ENCODE measurements at regions not wholly inside any gene's neighbourhood (a gene's known extent, or its start where the extent isn't known, plus 50 kb on each side); places are given as distances from the start of the nearest gene placed in this dataset.
"Not testable (repeated sequence)": the region's sequence is repeated elsewhere in the genome, so short reads cannot be mapped to it uniquely, and the experiment has no call there.

DNA sequence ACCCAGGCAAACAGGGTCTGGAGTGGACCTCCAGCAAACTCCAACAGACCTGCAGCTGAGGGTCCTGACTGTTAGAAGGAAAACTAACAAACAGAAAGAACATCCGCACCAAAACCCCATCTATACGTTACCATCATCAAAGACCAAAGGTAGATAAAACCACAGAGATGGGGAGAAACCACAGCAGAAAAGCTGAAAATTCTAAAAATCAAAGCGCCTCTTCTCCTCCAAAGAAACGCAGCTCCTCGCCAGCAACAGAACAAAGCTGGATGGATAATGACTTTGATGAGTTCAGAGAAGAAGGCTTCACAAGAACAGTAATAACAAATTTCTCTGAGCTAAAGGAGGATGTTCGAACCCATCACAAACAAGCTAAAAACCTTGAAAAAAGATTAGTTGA is 274.9 kb downstream of the IKZF2 start:
- not testable (repeated sequence) for H3K9me3 ChIP-seq (ENCODE audit: control insufficient read depth in 2 of 2, low read length in 2 of 2); H3K4me3 ChIP-seq (ENCODE audit: low read length in 2 of 2); H3K4me1 ChIP-seq (ENCODE audit: control insufficient read depth in 2 of 2, insufficient read depth in 2 of 2, low read length in 2 of 2); H3K36me3 ChIP-seq (ENCODE audit: control insufficient read depth in 2 of 2, insufficient read depth in 2 of 2, low read length in 2 of 2); H3K27ac ChIP-seq (ENCODE audit: low read depth in 2 of 2, low read length in 2 of 2); H3K27me3 ChIP-seq (ENCODE audit: control insufficient read depth in 2 of 2, insufficient read depth in 2 of 2, low read length in 2 of 2); H3K9ac ChIP-seq (ENCODE audit: low read depth in 1 of 2, low read length in 2 of 2)

DNA sequence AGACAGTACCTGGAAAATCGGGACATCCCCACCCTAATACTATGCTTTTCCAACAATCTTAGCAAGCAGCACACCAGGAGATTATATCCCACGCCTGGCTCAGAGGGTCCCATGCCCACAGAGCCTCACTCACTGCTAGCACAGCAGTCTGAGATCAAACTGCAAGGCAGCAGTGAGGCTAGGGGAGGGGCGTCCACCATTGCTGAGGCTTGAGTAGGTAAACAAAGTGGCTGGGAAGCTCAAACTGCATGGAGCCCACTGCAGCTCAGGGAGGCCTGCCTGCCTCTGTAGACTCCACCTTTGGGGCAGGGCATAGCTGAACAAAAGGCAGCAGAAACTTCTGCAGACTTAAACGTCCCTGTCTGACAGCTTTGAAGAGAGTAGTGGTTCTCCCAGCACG is 275.5 kb downstream of the IKZF2 start:
- H3K27ac ChIP-seq (ENCODE audit: low read depth in 2 of 2, low read length in 2 of 2); H3K36me3 ChIP-seq (ENCODE audit: control insufficient read depth in 2 of 2, insufficient read depth in 2 of 2, low read length in 2 of 2); H3K4me3 ChIP-seq (ENCODE audit: low read length in 2 of 2); H3K4me1 ChIP-seq (ENCODE audit: control insufficient read depth in 2 of 2, insufficient read depth in 2 of 2, low read length in 2 of 2); H3K27me3 ChIP-seq (ENCODE audit: control insufficient read depth in 2 of 2, insufficient read depth in 2 of 2, low read length in 2 of 2); H3K9me3 ChIP-seq (ENCODE audit: control insufficient read depth in 2 of 2, low read length in 2 of 2); H3K9ac ChIP-seq (ENCODE audit: low read depth in 1 of 2, low read length in 2 of 2): not testable (repeated sequence)

DNA sequence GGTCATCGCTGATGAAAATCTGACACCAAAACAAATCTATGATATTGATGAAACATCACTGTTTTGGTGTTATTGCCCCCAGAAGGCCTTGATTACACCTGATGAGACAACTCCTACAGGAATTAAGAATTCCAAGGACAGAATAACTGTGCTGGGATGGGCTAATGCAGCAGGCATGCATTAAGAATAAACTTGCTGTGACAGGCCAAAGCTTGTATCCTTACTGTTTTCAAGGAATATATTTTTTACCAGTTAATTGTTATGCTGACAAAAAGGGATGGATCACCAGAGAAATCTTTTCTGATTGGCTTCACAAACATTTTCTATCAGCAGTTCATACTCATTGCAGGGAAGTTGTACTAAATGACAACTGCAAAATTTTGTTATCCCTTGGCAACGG is 278.2 kb downstream of the IKZF2 start:
- no peak overlapping the region for H3K4me3 ChIP-seq (ENCODE audit: low read length in 2 of 2)
- H3K4me1 ChIP-seq (ENCODE audit: control insufficient read depth in 2 of 2, insufficient read depth in 2 of 2, low read length in 2 of 2), result no peaks in the 10 kb centered on the region
- no peak overlapping the region for H3K9ac ChIP-seq (ENCODE audit: low read depth in 1 of 2, low read length in 2 of 2)
- no peak overlapping the region for H3K27ac ChIP-seq (ENCODE audit: low read depth in 2 of 2, low read length in 2 of 2)
- no peaks in the 10 kb centered on the region for H3K9me3 ChIP-seq (ENCODE audit: control insufficient read depth in 2 of 2, low read length in 2 of 2)
- H3K27me3 ChIP-seq (ENCODE audit: control insufficient read depth in 2 of 2, insufficient read depth in 2 of 2, low read length in 2 of 2), result no peaks in the 10 kb centered on the region
- H3K36me3 ChIP-seq (ENCODE audit: control insufficient read depth in 2 of 2, insufficient read depth in 2 of 2, low read length in 2 of 2), result no peaks in the 10 kb centered on the region

DNA sequence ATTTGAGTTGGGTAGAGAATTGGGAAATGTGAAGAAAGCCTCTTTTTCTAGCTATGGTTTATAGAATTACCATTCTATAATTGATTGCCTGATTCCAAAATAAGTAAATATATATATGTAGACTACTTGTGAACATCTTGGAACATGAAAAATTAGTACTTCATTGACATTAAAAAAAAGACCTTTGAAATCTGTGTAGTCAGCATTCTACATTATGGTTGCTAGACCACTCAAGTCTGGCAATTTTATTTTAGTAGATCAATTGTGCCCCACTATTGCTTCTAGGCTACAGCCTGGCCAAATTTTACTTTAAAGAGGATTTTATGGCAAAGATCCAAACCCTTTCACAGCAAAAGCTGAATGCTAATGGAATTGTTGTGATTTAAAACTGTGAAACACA is 279.8 kb downstream of the IKZF2 start:
- Histone ChIP-seq H3K9ac (ENCODE audit: low read depth in 1 of 2, low read length in 2 of 2) (no peak overlapping the region), H3K27me3 (ENCODE audit: control insufficient read depth in 2 of 2, insufficient read depth in 2 of 2, low read length in 2 of 2) (no peaks in the 10 kb centered on the region), H3K9me3 (ENCODE audit: control insufficient read depth in 2 of 2, low read length in 2 of 2) (no peaks in the 10 kb centered on the region), H3K4me1 (ENCODE audit: control insufficient read depth in 2 of 2, insufficient read depth in 2 of 2, low read length in 2 of 2) (no peaks in the 10 kb centered on the region), H3K4me3 (ENCODE audit: low read length in 2 of 2) (no peak overlapping the region), H3K27ac (ENCODE audit: low read depth in 2 of 2, low read length in 2 of 2) (no peak overlapping the region), H3K36me3 (ENCODE audit: control insufficient read depth in 2 of 2, insufficient read depth in 2 of 2, low read length in 2 of 2) (no peaks in the 10 kb centered on the region)

DNA sequence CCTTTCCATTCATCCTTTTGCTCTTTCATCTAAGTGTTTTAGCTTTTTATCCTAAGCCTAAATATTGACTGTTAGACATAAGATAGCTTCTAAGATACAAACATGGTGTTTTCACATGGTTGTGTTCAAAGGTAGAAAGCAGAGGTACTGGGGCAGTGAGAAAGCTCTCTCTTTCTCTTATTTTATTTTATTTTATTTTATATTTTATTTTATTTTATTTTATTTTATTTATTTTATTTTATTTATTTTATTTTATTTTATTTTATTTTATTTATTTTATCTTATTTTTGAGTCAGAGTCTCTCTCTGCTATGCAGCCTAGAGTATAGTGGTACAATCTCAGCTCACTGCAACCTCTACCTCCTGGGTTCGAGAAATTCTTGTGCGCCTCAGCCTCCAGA is 287.2 kb downstream of the IKZF2 start:
- Histone ChIP-seq H3K27ac (ENCODE audit: low read depth in 2 of 2, low read length in 2 of 2) (no peak overlapping the region), H3K4me1 (ENCODE audit: control insufficient read depth in 2 of 2, insufficient read depth in 2 of 2, low read length in 2 of 2) (no peaks in the 10 kb centered on the region), H3K9me3 (ENCODE audit: control insufficient read depth in 2 of 2, low read length in 2 of 2) (peaks cover 4 to 6% of the 10 kb centered on the region in 2 donors), H3K36me3 (ENCODE audit: control insufficient read depth in 2 of 2, insufficient read depth in 2 of 2, low read length in 2 of 2) (no peaks in the 10 kb centered on the region), H3K27me3 (ENCODE audit: control insufficient read depth in 2 of 2, insufficient read depth in 2 of 2, low read length in 2 of 2) (no peaks in the 10 kb centered on the region), H3K4me3 (ENCODE audit: low read length in 2 of 2) (no peak overlapping the region), H3K9ac (ENCODE audit: low read depth in 1 of 2, low read length in 2 of 2) (no peak overlapping the region)

DNA sequence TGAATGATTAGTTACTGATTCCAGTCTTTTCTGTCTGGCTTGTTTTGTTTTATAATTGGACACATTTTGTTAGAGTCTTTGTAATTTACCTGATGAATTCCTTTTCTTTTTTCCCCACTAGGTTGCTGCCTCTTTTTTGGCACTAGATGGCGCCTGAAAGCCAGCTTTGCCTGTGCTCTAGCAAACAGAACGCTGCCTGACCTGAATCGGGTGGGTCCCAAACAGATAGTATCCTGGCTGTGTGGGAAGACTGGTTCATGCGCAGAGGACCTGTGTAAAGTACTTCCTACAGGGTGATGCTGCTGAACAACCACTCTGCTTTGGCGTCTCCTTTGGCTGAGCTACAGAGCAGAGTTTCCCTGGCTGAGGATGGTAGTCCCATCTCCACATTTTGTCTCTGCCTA is 288.2 kb downstream of the IKZF2 start:
- H3K4me1 ChIP-seq (ENCODE audit: control insufficient read depth in 2 of 2, insufficient read depth in 2 of 2, low read length in 2 of 2), result no peaks in the 10 kb centered on the region
- H3K27ac ChIP-seq (ENCODE audit: low read depth in 2 of 2, low read length in 2 of 2), result no peak overlapping the region
- H3K9ac ChIP-seq (ENCODE audit: low read depth in 1 of 2, low read length in 2 of 2), result no peak overlapping the region
- peaks cover 4 to 6% of the 10 kb centered on the region in 2 donors for H3K9me3 ChIP-seq (ENCODE audit: control insufficient read depth in 2 of 2, low read length in 2 of 2)
- H3K27me3 ChIP-seq (ENCODE audit: control insufficient read depth in 2 of 2, insufficient read depth in 2 of 2, low read length in 2 of 2), result no peaks in the 10 kb centered on the region
- no peaks in the 10 kb centered on the region for H3K36me3 ChIP-seq (ENCODE audit: control insufficient read depth in 2 of 2, insufficient read depth in 2 of 2, low read length in 2 of 2)
- H3K4me3 ChIP-seq (ENCODE audit: low read length in 2 of 2), result no peak overlapping the region

DNA sequence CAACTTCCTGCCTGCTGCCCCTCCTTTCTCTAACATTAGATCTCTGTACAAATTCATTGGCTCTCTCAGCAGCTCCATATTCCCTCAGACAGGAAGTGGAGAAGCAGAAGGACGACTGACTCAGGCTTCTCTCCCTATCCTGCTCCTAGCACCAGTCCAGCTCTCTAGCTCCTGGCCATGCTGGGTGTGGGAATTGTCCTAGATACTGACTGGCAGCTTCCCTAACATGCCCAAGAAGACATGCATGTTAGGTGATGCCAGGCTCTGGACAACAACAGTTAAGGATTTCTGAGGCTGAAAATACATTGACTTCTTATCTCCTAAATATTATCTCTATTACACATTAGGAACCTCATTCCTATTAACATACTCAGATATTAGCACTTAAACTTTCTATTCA is 292.9 kb downstream of the IKZF2 start:
- H3K9ac ChIP-seq (ENCODE audit: low read depth in 1 of 2, low read length in 2 of 2), result no peak overlapping the region
- H3K4me3 ChIP-seq (ENCODE audit: low read length in 2 of 2), result no peak overlapping the region
- peaks cover 4 to 6% of the 10 kb centered on the region in 2 donors for H3K9me3 ChIP-seq (ENCODE audit: control insufficient read depth in 2 of 2, low read length in 2 of 2)
- no peak overlapping the region for H3K27ac ChIP-seq (ENCODE audit: low read depth in 2 of 2, low read length in 2 of 2)
- no peaks in the 10 kb centered on the region for H3K4me1 ChIP-seq (ENCODE audit: control insufficient read depth in 2 of 2, insufficient read depth in 2 of 2, low read length in 2 of 2)
- H3K27me3 ChIP-seq (ENCODE audit: control insufficient read depth in 2 of 2, insufficient read depth in 2 of 2, low read length in 2 of 2), result no peaks in the 10 kb centered on the region
- H3K36me3 ChIP-seq (ENCODE audit: control insufficient read depth in 2 of 2, insufficient read depth in 2 of 2, low read length in 2 of 2), result no peaks in the 10 kb centered on the region

DNA sequence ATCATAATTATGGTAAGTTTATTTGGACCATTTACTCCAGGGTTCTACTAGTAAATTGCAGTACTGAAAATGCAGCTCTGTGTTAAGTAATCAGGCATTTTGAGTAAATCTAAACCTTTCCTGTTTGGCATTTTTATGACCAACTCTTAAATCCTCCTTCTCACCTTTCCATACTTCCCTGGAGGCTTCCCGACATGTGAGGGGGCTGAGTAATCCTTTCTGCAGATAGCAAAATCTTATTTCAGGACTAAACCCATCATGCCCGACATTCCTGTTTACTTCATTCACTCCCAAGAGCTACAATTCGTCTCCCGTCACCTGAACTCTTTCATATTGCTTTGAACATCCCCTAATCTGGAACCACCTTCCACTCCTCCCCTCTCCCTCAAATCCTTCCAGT is 296.6 kb downstream of the IKZF2 start:
- Histone ChIP-seq H3K9ac (ENCODE audit: low read depth in 1 of 2, low read length in 2 of 2) (no peak overlapping the region), H3K9me3 (ENCODE audit: control insufficient read depth in 2 of 2, low read length in 2 of 2) (no peaks in the 10 kb centered on the region), H3K4me3 (ENCODE audit: low read length in 2 of 2) (no peak overlapping the region), H3K27me3 (ENCODE audit: control insufficient read depth in 2 of 2, insufficient read depth in 2 of 2, low read length in 2 of 2) (no peaks in the 10 kb centered on the region), H3K36me3 (ENCODE audit: control insufficient read depth in 2 of 2, insufficient read depth in 2 of 2, low read length in 2 of 2) (no peaks in the 10 kb centered on the region), H3K27ac (ENCODE audit: low read depth in 2 of 2, low read length in 2 of 2) (no peak overlapping the region), H3K4me1 (ENCODE audit: control insufficient read depth in 2 of 2, insufficient read depth in 2 of 2, low read length in 2 of 2) (no peaks in the 10 kb centered on the region)

DNA sequence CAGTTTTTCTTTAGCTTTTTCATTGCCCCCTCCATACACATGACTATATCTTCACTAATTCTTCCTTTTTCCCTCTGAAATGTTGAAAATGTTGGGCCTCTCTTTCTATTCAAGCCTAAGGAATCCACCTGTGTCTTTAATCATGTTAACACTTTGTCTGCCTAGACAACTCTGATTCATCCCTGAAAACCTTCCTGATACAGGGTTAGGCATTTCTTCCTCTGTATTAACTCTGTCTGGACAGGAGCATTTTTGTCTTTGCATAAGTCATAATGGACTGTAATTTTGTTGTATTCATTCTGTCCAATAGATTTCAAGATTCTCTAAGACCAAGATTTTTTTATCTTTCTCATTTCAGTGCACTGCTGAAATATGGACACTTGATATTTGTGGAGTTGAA is 297.3 kb downstream of the IKZF2 start:
- Histone ChIP-seq H3K9me3 (ENCODE audit: control insufficient read depth in 2 of 2, low read length in 2 of 2) (no peaks in the 10 kb centered on the region), H3K27me3 (ENCODE audit: control insufficient read depth in 2 of 2, insufficient read depth in 2 of 2, low read length in 2 of 2) (no peaks in the 10 kb centered on the region), H3K4me1 (ENCODE audit: control insufficient read depth in 2 of 2, insufficient read depth in 2 of 2, low read length in 2 of 2) (no peaks in the 10 kb centered on the region), H3K36me3 (ENCODE audit: control insufficient read depth in 2 of 2, insufficient read depth in 2 of 2, low read length in 2 of 2) (no peaks in the 10 kb centered on the region), H3K27ac (ENCODE audit: low read depth in 2 of 2, low read length in 2 of 2) (no peak overlapping the region), H3K9ac (ENCODE audit: low read depth in 1 of 2, low read length in 2 of 2) (no peak overlapping the region), H3K4me3 (ENCODE audit: low read length in 2 of 2) (no peak overlapping the region)

DNA sequence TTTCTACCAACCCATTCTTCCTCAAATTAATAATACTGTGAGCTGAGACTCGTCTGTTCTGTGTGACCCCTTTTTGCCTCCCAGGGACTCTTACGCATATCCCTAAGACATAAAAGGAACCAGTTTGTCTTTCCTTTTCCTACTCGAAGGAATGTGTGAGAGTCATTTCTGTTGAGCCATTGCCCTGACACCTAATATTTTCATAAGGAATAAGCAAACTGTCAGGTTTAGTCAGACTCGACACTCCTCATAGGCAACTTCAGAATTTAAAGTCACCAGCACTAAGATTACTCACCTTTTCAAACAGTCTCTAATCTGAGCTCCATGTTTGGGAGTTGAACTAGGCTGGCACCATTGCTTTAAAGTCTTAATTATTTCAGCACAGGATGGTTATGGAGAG is 305.5 kb downstream of the IKZF2 start:
- Histone ChIP-seq H3K9me3 (ENCODE audit: control insufficient read depth in 2 of 2, low read length in 2 of 2) (no peaks in the 10 kb centered on the region), H3K36me3 (ENCODE audit: control insufficient read depth in 2 of 2, insufficient read depth in 2 of 2, low read length in 2 of 2) (no peaks in the 10 kb centered on the region), H3K9ac (ENCODE audit: low read depth in 1 of 2, low read length in 2 of 2) (no peak overlapping the region), H3K4me1 (ENCODE audit: control insufficient read depth in 2 of 2, insufficient read depth in 2 of 2, low read length in 2 of 2) (no peaks in the 10 kb centered on the region), H3K27me3 (ENCODE audit: control insufficient read depth in 2 of 2, insufficient read depth in 2 of 2, low read length in 2 of 2) (no peaks in the 10 kb centered on the region), H3K27ac (ENCODE audit: low read depth in 2 of 2, low read length in 2 of 2) (no peak overlapping the region), H3K4me3 (ENCODE audit: low read length in 2 of 2) (no peak overlapping the region)

DNA sequence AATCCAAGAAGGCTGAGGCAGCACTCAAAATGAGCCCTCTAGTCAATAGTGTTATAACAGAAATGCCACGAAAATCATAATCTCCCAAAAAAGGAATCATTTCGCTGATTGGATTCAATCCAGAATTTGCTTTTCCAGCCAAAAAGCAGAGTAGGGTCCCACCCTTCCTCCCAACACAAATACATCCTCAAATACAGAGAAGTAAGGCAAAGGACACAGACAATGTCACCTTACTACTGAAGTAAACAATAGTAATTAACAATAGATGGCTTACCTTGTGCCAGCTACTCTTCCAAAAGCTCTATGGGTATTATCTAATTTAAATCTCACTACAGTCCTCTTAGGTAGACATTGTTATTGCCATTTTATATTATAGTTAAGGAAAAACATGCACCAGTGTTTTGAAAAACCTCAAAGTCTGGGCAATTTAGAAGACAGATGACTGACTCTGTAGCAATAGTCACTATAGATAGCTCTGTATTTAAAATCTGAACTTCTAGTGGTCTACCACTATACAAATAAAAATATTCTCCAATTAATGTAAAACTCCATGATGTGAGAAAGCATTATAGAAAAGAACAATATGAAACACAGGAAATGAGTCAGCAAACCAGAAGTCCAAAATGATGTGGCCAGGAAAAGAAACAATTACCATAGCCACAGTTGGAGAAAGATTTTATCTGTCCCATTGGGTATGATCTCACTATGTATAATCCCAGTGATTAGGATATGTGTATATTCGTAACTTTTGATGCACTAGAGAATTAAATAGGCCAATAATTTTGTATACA is 305.0 kb upstream of the ERBB4 start:
- Histone ChIP-seq H3K27ac (ENCODE audit: low read depth in 2 of 2, low read length in 2 of 2) (no peak overlapping the region), H3K4me3 (ENCODE audit: low read length in 2 of 2) (no peak overlapping the region), H3K9me3 (ENCODE audit: control insufficient read depth in 2 of 2, low read length in 2 of 2) (no peaks in the 10 kb centered on the region), H3K36me3 (ENCODE audit: control insufficient read depth in 2 of 2, insufficient read depth in 2 of 2, low read length in 2 of 2) (no peaks in the 10 kb centered on the region), H3K9ac (ENCODE audit: low read depth in 1 of 2, low read length in 2 of 2) (no peak overlapping the region), H3K4me1 (ENCODE audit: control insufficient read depth in 2 of 2, insufficient read depth in 2 of 2, low read length in 2 of 2) (no peaks in the 10 kb centered on the region), H3K27me3 (ENCODE audit: control insufficient read depth in 2 of 2, insufficient read depth in 2 of 2, low read length in 2 of 2) (no peaks in the 10 kb centered on the region)
